Ascending aorta (tissue), 2 donors: ENCODE measurements at regions not wholly inside any gene's neighbourhood (a gene's known extent, or its start where the extent isn't known, plus 50 kb on each side); places are given as distances from the start of the nearest gene placed in this dataset.
A peak's percentile ranks its signal among the peaks of the same experiment; 100 is the strongest.

Source experiments
- DNase-seq, 2 donors: peaks; one replicate each; pipeline ENCODE4 v3.0.0-alpha.2; 2019; ENCODE audit warnings: low spot score in 2 of 2
- H3K27ac ChIP-seq, 2 donors: fragments of 200-600 bp; sonication (generic); one replicate each; pipeline ENCODE4 v1.5.1; 2016 to 2017; ENCODE audit warnings: mild to moderate bottlenecking in 1 of 2
- H3K27me3 ChIP-seq: fragments of 200-600 bp; sonication (generic); one replicate; pipeline ENCODE4 v1.5.1; 2017
- H3K36me3 ChIP-seq, 2 donors: fragments of 200-600 bp; sonication (generic); one replicate each; pipeline ENCODE4 v1.5.1; 2016
- H3K4me1 ChIP-seq, 2 donors: fragments of 200-600 bp; sonication (generic); one replicate each; pipeline ENCODE4 v1.5.1; 2016 to 2017; ENCODE audit warnings: mild to moderate bottlenecking in 1 of 2
- H3K4me3 ChIP-seq, 2 donors: fragments of 200-600 bp; sonication (generic); one replicate each; pipeline ENCODE4 v1.5.1; 2016 to 2017; ENCODE audit warnings: mild to moderate bottlenecking in 1 of 2
- H3K9me3 ChIP-seq, 2 donors: fragments of 200-600 bp; sonication (generic); one replicate each; pipeline ENCODE4 v1.5.1; 2016
- intact Hi-C: fragments of 100-400 bp; cut with DNase I; formaldehyde crosslinking; loops from one replicate; pipeline ENCODE4 v1.15.1; 2023
- TF ChIP-seq, protein P1 (sequence below), 3 experiments: fragments of 200-600 bp in 2 of 3; fragments of 450-650 bp in 1 of 3; sonication (generic) in 2 of 3; IDR thresholded peaks; one replicate each; pipeline ENCODE4 v1.5.1; 2016 to 2019; ENCODE audit warnings: antibody characterized with exemption in 3 of 3, mild to moderate bottlenecking in 1 of 3, moderate library complexity in 1 of 3

DNA sequence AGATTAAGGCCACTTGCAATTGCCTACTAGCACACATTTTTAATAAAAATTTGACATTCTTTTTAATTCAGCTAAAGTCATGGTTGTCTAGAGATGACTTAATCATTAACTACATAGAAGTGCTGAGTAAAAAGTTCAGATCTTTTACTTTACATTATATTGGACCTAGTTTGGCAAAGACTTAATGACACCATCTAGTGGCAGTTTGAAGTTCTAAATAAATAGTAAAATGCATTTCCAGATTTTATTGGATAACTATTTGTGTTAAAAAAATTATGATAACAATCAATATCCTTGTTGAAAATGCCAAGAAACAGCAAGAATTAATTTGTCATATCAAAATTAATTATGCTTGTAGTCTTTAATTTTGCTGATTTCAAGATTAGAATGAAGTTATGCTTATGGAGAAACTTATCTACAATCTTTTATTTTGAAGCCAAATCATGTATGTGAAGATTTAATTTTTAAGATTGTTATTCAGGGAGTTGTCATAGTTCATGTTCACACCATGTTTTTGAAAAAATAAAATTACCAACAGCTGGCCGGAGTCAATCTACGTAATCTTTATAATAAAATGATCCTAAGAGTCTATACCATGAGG, 69.6 kb upstream of the PJA2 start:
- no peaks in the 10 kb centered on the region for H3K9me3 ChIP-seq
- H3K27me3 ChIP-seq = no peaks in the 10 kb centered on the region
- H3K27ac ChIP-seq = no peak overlapping the region
- H3K4me1 ChIP-seq = no peaks in the 10 kb centered on the region
- TF ChIP-seq, protein P1, sequence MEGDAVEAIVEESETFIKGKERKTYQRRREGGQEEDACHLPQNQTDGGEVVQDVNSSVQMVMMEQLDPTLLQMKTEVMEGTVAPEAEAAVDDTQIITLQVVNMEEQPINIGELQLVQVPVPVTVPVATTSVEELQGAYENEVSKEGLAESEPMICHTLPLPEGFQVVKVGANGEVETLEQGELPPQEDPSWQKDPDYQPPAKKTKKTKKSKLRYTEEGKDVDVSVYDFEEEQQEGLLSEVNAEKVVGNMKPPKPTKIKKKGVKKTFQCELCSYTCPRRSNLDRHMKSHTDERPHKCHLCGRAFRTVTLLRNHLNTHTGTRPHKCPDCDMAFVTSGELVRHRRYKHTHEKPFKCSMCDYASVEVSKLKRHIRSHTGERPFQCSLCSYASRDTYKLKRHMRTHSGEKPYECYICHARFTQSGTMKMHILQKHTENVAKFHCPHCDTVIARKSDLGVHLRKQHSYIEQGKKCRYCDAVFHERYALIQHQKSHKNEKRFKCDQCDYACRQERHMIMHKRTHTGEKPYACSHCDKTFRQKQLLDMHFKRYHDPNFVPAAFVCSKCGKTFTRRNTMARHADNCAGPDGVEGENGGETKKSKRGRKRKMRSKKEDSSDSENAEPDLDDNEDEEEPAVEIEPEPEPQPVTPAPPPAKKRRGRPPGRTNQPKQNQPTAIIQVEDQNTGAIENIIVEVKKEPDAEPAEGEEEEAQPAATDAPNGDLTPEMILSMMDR (IDR thresholded peaks at IDR 0.05) = peak in 2 of 3 experiments; percentile 13 to 26
- no peak for DNase-seq
- no peak overlapping the region for H3K4me3 ChIP-seq
- intact Hi-C loops = loop anchor here (10.0 kb wide), 1 partner anchor 795 kb away; no protein-coding TSS in a partner anchor
- H3K36me3 ChIP-seq = no peaks in the 10 kb centered on the region

DNA sequence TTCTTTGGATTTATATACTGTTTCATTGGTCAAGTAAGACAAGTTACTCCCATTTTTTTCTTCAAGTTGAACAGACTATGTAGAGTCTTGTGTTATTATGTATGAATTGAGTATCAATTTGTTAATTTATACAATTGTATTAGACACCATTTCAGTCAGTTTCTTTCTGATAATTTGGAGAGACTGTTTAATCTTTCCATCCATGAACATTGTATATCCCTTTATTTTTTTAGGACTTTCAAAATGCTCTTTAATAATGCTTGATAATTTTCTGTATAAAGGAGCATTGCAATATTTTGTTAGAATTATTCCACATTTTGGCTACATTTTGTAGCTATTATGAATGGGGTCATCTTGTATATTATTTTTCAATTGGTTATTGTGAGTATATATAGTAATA, 69.1 kb upstream of the PJA2 start:
- H3K27ac ChIP-seq = no peak overlapping the region
- intact Hi-C loops = loop anchor here (10.0 kb wide), 1 partner anchor 794 kb away; no protein-coding TSS in a partner anchor
- no peak for DNase-seq

DNA sequence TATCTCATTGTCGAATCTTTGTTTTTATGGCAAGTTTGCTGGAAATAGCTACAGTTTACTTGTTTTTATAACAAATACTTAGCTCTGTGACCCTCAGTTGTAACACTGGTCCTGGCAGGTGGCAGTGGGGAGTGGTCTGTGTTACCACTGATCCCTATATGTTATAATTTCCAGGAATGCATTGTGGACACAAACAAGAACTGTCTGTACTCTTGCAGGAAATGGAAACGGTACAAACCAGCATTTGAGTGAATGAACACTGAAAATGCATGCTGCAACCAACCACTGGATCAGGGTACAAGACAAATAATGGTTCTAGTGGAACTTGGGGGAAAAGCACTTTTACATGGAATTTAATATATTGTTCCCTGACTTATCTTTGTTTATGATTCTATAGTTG, 66.5 kb upstream of the PJA2 start:
- no peak overlapping the region for H3K4me3 ChIP-seq
- H3K27me3 ChIP-seq = no peaks in the 10 kb centered on the region
- no peaks in the 10 kb centered on the region for H3K36me3 ChIP-seq
- DNase-seq = no peak
- intact Hi-C loops = loop anchor here (10.0 kb wide), 1 partner anchor 791 kb away; no protein-coding TSS in a partner anchor
- H3K9me3 ChIP-seq = no peaks in the 10 kb centered on the region
- TF ChIP-seq, protein P1 (IDR thresholded peaks at IDR 0.05) = no peak
- H3K27ac ChIP-seq = no peak overlapping the region
- H3K4me1 ChIP-seq = no peaks in the 10 kb centered on the region

More for the DNA sequence above, 69.1 kb upstream of the PJA2 start:
- TF ChIP-seq, protein P1 (IDR thresholded peaks at IDR 0.05) = no peak
- H3K36me3 ChIP-seq = no peaks in the 10 kb centered on the region
- no peaks in the 10 kb centered on the region for H3K4me1 ChIP-seq
- H3K4me3 ChIP-seq = no peak overlapping the region
- H3K27me3 ChIP-seq = no peaks in the 10 kb centered on the region
- no peaks in the 10 kb centered on the region for H3K9me3 ChIP-seq

DNA sequence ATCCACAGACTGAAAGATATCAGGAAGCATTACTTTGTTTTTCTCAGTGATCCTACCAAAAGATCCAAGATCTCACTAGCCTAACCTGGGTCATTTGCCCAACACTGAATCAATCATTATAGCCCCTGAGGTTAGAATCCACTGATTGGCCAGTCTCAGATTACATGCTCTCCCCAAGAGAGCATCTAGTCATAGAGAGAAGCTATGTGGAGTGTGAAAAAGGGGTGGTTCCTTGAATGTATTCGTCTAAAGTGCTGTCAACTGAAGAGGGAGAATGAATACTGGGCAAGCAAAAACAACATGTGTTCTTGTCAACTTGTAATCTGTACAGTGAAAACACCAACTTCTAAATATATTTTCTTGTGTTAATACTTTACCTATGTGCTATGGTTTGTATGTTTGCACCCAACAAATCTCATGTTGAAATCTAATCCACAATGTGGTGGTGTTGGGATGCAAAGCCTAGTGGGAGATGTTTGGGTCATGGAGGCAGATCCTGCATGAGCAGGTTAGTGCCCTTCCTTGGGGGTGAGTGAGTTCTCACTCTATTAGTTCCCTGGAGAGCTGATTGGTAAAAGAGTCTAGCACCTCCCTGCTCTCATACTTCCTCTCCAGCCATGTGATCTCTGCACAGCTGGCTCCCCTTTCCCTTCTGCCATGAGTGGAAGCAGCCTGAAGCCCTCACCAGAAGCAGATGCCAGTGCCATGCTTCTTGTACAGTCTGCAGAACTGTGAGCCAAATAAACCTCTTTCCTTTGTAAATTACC, 60.3 kb upstream of the PJA2 start:
- no peaks in the 10 kb centered on the region for H3K27me3 ChIP-seq
- no peak overlapping the region for H3K4me3 ChIP-seq
- no peaks in the 10 kb centered on the region for H3K36me3 ChIP-seq
- TF ChIP-seq, protein P1 (IDR thresholded peaks at IDR 0.05) = no peak
- intact Hi-C loops = loop anchor here (2.0 to 10.0 kb wide), 3 partner anchors 59 to 785 kb away; partner anchors contain the start of gene FER
- no peaks in the 10 kb centered on the region for H3K9me3 ChIP-seq
- no peak for DNase-seq
- H3K27ac ChIP-seq = no peak overlapping the region
- H3K4me1 ChIP-seq = peaks cover 2 to 4% of the 10 kb centered on the region in 2 donors

DNA sequence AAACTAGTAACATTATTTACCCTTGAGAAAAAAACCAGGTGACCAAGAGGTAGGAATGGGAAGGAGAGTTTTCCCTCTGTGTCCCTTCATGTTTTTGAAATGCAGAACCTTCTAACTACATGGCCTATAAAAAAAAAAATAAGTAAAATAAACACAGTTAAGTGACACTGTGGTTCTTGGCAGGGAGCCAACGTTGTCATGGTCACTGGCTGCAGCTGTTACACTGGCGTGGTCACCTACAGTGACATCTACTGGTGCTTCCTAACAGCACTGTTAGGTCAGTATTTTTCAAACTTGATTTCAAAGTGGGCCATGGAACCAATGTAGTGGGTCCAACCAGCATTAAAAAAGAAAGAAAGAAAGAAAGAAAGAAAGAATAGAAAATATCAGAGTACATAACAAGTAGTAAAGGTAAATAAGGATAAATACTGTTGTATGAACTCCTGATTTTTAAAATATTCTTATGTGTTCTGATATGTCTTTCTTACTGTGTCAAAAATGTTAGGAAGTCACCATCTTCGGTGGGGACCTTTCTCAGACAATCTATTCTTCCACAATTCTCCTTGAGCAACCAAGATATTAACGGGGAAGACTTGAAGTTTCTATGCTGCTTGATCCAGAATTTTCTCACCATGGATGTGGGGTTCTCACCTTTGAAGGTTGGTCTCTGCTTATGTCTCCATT, 59.1 kb upstream of the PJA2 start:
- Histone ChIP-seq H3K27ac (no peak overlapping the region), H3K4me1 (peaks cover 2 to 4% of the 10 kb centered on the region in 2 donors), H3K9me3 (no peaks in the 10 kb centered on the region), H3K27me3 (no peaks in the 10 kb centered on the region), H3K36me3 (no peaks in the 10 kb centered on the region), H3K4me3 (no peak overlapping the region)
- TF ChIP-seq, protein P1 (IDR thresholded peaks at IDR 0.05) = peak; percentile 61 to 81 (median 79)
- peak; percentile 86 to 97 for DNase-seq
- intact Hi-C loops = loop anchor here (2.0 to 5.0 kb wide), 2 partner anchors 58 to 722 kb away; partner anchors contain the start of gene FER
